ENCODE measurements at regions not wholly inside any gene's neighbourhood (a gene's known extent, or its start where the extent isn't known, plus 50 kb on each side); places are given as distances from the start of the nearest gene placed in this dataset.

DNA sequence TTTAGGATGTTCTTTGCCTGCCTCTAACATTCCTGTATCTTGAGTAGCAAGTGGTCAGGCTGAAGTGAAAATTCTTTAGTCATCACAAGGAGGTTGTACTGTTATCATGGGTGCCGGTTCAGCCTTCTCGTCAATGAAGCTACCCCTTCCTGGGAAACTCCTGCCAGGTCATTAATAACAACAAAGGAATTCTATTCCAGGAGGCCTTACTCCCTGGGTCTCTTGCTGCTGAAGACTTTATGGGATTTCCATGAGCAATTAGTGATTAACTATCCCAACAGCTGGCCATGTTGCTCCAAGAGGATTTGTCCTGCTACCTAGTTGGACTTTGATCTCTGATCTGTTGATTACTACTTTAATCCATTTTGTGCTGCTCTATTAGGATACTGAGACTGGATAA is 62.7 kb upstream of the ELOVL5 start:
- no peak for TF ChIP-seq ARNT (IDR thresholded peaks at IDR 0.05)
- no peak for TF ChIP-seq SP1 (IDR thresholded peaks at IDR 0.05)
- TF ChIP-seq L3MBTL2 (conservative IDR thresholded peaks at IDR 0.05), result no peak
- TF ChIP-seq FOXK2 (IDR thresholded peaks at IDR 0.05), result no peak
- no peak for TF ChIP-seq HDGF (IDR thresholded peaks at IDR 0.05; ENCODE audit: borderline replicate concordance)
- TF ChIP-seq NFRKB (IDR thresholded peaks at IDR 0.05), result no peak
- no peak for TF ChIP-seq TARDBP (IDR thresholded peaks at IDR 0.05)
- no peak for TF ChIP-seq BHLHE40 (IDR thresholded peaks at IDR 0.05; ENCODE audit: borderline replicate concordance)
- TF ChIP-seq FOXM1 (IDR thresholded peaks at IDR 0.05; ENCODE audit: borderline replicate concordance), result no peak
- no peak for TF ChIP-seq ZNF384 (IDR thresholded peaks at IDR 0.05)

Data from HEK293T (cell line).